ENCODE measurements at regions not wholly inside any gene's neighbourhood (a gene's known extent, or its start where the extent isn't known, plus 50 kb on each side); places are given as distances from the start of the nearest gene placed in this dataset.
A peak's percentile ranks its signal among the peaks of the same experiment; 100 is the strongest.
"Not testable (repeated sequence)": the region's sequence is repeated elsewhere in the genome, so short reads cannot be mapped to it uniquely, and the experiment has no call there.

- Histone ChIP-seq H3K4me1 (no peaks in the 10 kb centered on the region), H3K27ac (no peak overlapping the region), H3K4me3 (no peak overlapping the region), H3K36me3 (no peaks in the 10 kb centered on the region), H3K27me3 (no peaks in the 10 kb centered on the region), H3K9me3 (no peaks in the 10 kb centered on the region)
- DNase-seq (no peak), ATAC-seq (no peak)
- TF ChIP-seq CTCF (IDR thresholded peaks at IDR 0.05) (no peak), POLR2A (IDR thresholded peaks at IDR 0.05) (no peak)
- intact Hi-C loops (cut with DNase I): no loop called here
- WGBS (ENCODE audit: insufficient coverage, low coverage, low lambda C conversion rate, missing lambda C conversion rate): 85% methylated on average over 3 of the region's 3 CpGs
Measured at GRCh38 chr6:134389658-134390057, 71.7 kb upstream of the SGK1 start.

- no peak overlapping the region for H3K27ac ChIP-seq
- H3K4me1 ChIP-seq: no peaks in the 10 kb centered on the region
- no peaks in the 10 kb centered on the region for H3K9me3 ChIP-seq
- H3K27me3 ChIP-seq: no peaks in the 10 kb centered on the region
- no peak for TF ChIP-seq POLR2A (IDR thresholded peaks at IDR 0.05)
- no peak for TF ChIP-seq CTCF (IDR thresholded peaks at IDR 0.05)
- intact Hi-C loops (cut with DNase I): no loop called here
- peak in 1 of 4 donors; percentile 29 for ATAC-seq
- no peaks in the 10 kb centered on the region for H3K36me3 ChIP-seq
- WGBS (ENCODE audit: insufficient coverage, low coverage, low lambda C conversion rate, missing lambda C conversion rate): 65% methylated on average over 2 of the region's 3 CpGs
- no peak overlapping the region for H3K4me3 ChIP-seq
- DNase-seq: no peak
Measured at GRCh38 chr6:134389129-134389528, 71.2 kb upstream of the SGK1 start.

- H3K36me3 ChIP-seq; H3K27ac ChIP-seq; ATAC-seq; H3K9me3 ChIP-seq; H3K4me3 ChIP-seq; H3K27me3 ChIP-seq; H3K4me1 ChIP-seq; DNase-seq; intact Hi-C loops (cut with DNase I): not testable (repeated sequence)
- WGBS (ENCODE audit: insufficient coverage, low coverage, low lambda C conversion rate, missing lambda C conversion rate): 76% methylated on average over 5 of the region's 6 CpGs
Measured at GRCh38 chr6:134386482-134386881, 68.6 kb upstream of the SGK1 start.

- H3K27ac ChIP-seq: no peak overlapping the region
- no peaks in the 10 kb centered on the region for H3K27me3 ChIP-seq
- ATAC-seq (no peak), DNase-seq (no peak)
- H3K4me3 ChIP-seq: no peak overlapping the region
- intact Hi-C loops (cut with DNase I): no loop called here
- no peaks in the 10 kb centered on the region for H3K9me3 ChIP-seq
- peaks cover 0 to 6% (median 0%) of the 10 kb centered on the region in 4 donors for H3K4me1 ChIP-seq
- no peaks in the 10 kb centered on the region for H3K36me3 ChIP-seq
- 79% methylated on average over 5 of the region's 5 CpGs for WGBS (ENCODE audit: insufficient coverage, low coverage, low lambda C conversion rate, missing lambda C conversion rate)
- TF ChIP-seq CTCF (IDR thresholded peaks at IDR 0.05): no peak
- TF ChIP-seq POLR2A (IDR thresholded peaks at IDR 0.05): no peak
Measured at GRCh38 chr6:134381959-134382358, 64.0 kb upstream of the SGK1 start.

- no peak overlapping the region for H3K27ac ChIP-seq
- WGBS (ENCODE audit: insufficient coverage, low coverage, low lambda C conversion rate, missing lambda C conversion rate): 20% methylated on average over 1 of the region's 1 CpG
- peak in 1 of 4 donors; percentile 46 for ATAC-seq
Measured at GRCh38 chr6:134379599-134379998, 61.7 kb upstream of the SGK1 start.

More at GRCh38 chr6:134379599-134379998, 61.7 kb upstream of the SGK1 start:
- H3K4me3 ChIP-seq: no peak overlapping the region
- intact Hi-C loops (cut with DNase I): no loop called here
- DNase-seq: no peak
- H3K4me1 ChIP-seq: peaks cover 0 to 6% (median 0%) of the 10 kb centered on the region in 4 donors
- no peaks in the 10 kb centered on the region for H3K36me3 ChIP-seq
- H3K27me3 ChIP-seq: no peaks in the 10 kb centered on the region
- TF ChIP-seq CTCF (IDR thresholded peaks at IDR 0.05) (no peak), POLR2A (IDR thresholded peaks at IDR 0.05) (no peak)
- no peaks in the 10 kb centered on the region for H3K9me3 ChIP-seq

Measured in right lobe of liver (tissue), 6 donors.